A673 (cell line): ENCODE measurements at regions not wholly inside any gene's neighbourhood (a gene's known extent, or its start where the extent isn't known, plus 50 kb on each side); places are given as distances from the start of the nearest gene placed in this dataset.

Source experiments
- BruUV-seq: library from RNA; stranded (reverse); fragments of 400-500 nt; replicated peaks from 2 replicates; lab custom pipeline; 2021; lab: Mats Ljungman, UMichigan
- CTCF ChIA-PET: fragments of 300-600 bp; sonication (Branson Sonifier 250); formaldehyde crosslinking; loops from one replicate; lab custom pipeline; 2022; ENCODE audit warnings: antibody characterized with exemption; lab: Charles Lee
- POLR2A ChIA-PET: fragments of 300-600 bp; sonication (Branson Sonifier 250); formaldehyde crosslinking; loops from one replicate; lab custom pipeline; 2022; ENCODE audit warnings: antibody characterized with exemption; ENCODE audit not compliant: low non-redundant PET; lab: Charles Lee
- DNase-seq: peaks from one replicate; pipeline ENCODE4 v3.0.0-alpha.2; 2015; ENCODE audit warnings: low spot score
- H3K27ac ChIP-seq: fragments of 200-600 bp; sonication (generic); 2 replicates; pipeline ENCODE4 v1.5.1; 2016; ENCODE audit warnings: mixed run types, low read depth, mild to moderate bottlenecking, mixed read lengths, antibody characterized with exemption, low read length; ENCODE audit not compliant: poor library complexity, severe bottlenecking
- H3K27me3 ChIP-seq: fragments of 200-600 bp; sonication (generic); replicated peaks from 2 replicates; pipeline ENCODE4 v1.6.1; 2017; ENCODE audit warnings: mixed run types, low read depth, mild to moderate bottlenecking, mixed read lengths, antibody characterized with exemption, low read length; ENCODE audit not compliant: insufficient read depth, poor library complexity
- H3K36me3 ChIP-seq: fragments of 200-600 bp; sonication (generic); 2 replicates; pipeline ENCODE4 v1.6.1; 2016; ENCODE audit warnings: mixed run types, mild to moderate bottlenecking, mixed read lengths, antibody characterized with exemption, low read length; ENCODE audit not compliant: insufficient read depth, poor library complexity, severe bottlenecking
- H3K4me1 ChIP-seq: fragments of 200-600 bp; sonication (generic); 2 replicates; pipeline ENCODE4 v1.6.1; 2017; ENCODE audit warnings: mixed run types, mild to moderate bottlenecking, mixed read lengths, antibody characterized with exemption, low read length; ENCODE audit not compliant: insufficient read depth, poor library complexity, severe bottlenecking
- H3K4me3 ChIP-seq: fragments of 200-600 bp; sonication (generic); 2 replicates; pipeline ENCODE4 v1.5.1; 2016; ENCODE audit warnings: low read depth, mixed run types, mild to moderate bottlenecking, mixed read lengths, low read length; ENCODE audit not compliant: poor library complexity, severe bottlenecking
- H3K9me3 ChIP-seq: fragments of 200-600 bp; sonication (generic); 2 replicates; pipeline ENCODE4 v1.6.1; 2016; ENCODE audit warnings: mixed run types, low read depth, mild to moderate bottlenecking, mixed read lengths, antibody characterized with exemption, low read length; ENCODE audit not compliant: poor library complexity, severe bottlenecking
- EZH2 ChIP-seq: fragments of 200-600 bp; sonication (generic); IDR thresholded peaks from 2 replicates; pipeline ENCODE4 v1.6.1; 2017; ENCODE audit warnings: borderline replicate concordance, low read depth, mild to moderate bottlenecking, mixed read lengths, antibody characterized with exemption, low read length; ENCODE audit not compliant: poor library complexity, severe bottlenecking
- intact Hi-C: fragments of 100-400 bp; cut with micrococcal nuclease; formaldehyde crosslinking; loops from one replicate; pipeline ENCODE4 v1.10.0; 2022; ENCODE audit not compliant: unreplicated experiment
- TF ChIP-seq, protein P1 (sequence below): fragments of 300-800, 200-600 bp; sonication (generic); conservative IDR thresholded peaks from 2 replicates; pipeline ENCODE4 v1.5.1; 2017; ENCODE audit warnings: low read depth, mild to moderate bottlenecking, antibody characterized with exemption, low read length, moderate library complexity, mixed read lengths

DNA sequence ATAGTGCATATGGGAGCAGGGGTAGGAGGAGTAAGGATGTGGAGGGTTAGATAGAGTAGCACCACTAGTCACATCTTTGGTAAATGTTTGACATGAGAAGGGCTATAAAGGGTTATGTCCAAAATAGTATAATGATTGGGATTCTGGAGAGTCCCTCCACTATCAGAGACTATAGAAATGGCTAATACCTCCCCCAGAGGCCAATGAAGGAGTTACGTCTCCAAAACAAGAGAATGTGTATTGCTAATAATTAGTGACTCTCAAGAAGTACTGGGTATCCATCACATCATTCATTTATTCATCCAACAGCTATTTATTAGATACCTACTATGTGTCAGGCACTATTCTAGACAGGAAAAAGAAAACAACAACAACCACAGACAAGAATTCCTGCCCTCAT, 203.7 kb upstream of the UMPS start:
- intact Hi-C loops, result no loop called here
- H3K4me1 ChIP-seq, result no peaks in the 10 kb centered on the region
- TF ChIP-seq EZH2, result no peak
- TF ChIP-seq, protein P1, sequence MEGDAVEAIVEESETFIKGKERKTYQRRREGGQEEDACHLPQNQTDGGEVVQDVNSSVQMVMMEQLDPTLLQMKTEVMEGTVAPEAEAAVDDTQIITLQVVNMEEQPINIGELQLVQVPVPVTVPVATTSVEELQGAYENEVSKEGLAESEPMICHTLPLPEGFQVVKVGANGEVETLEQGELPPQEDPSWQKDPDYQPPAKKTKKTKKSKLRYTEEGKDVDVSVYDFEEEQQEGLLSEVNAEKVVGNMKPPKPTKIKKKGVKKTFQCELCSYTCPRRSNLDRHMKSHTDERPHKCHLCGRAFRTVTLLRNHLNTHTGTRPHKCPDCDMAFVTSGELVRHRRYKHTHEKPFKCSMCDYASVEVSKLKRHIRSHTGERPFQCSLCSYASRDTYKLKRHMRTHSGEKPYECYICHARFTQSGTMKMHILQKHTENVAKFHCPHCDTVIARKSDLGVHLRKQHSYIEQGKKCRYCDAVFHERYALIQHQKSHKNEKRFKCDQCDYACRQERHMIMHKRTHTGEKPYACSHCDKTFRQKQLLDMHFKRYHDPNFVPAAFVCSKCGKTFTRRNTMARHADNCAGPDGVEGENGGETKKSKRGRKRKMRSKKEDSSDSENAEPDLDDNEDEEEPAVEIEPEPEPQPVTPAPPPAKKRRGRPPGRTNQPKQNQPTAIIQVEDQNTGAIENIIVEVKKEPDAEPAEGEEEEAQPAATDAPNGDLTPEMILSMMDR, result peak; percentile 39; the same call in 1 of the 2 replicates
- no peak overlapping the region for H3K27ac ChIP-seq
- DNase-seq, result peak; percentile 26
- H3K27me3 ChIP-seq, result no peaks in the 10 kb centered on the region
- no peaks in the 10 kb centered on the region for H3K36me3 ChIP-seq
- BruUV-seq, result no TSS peak
- ChIA-PET POLR2A (no interaction called here), CTCF (no interaction called here)
- no peak overlapping the region for H3K4me3 ChIP-seq
- no peaks in the 10 kb centered on the region for H3K9me3 ChIP-seq

DNA sequence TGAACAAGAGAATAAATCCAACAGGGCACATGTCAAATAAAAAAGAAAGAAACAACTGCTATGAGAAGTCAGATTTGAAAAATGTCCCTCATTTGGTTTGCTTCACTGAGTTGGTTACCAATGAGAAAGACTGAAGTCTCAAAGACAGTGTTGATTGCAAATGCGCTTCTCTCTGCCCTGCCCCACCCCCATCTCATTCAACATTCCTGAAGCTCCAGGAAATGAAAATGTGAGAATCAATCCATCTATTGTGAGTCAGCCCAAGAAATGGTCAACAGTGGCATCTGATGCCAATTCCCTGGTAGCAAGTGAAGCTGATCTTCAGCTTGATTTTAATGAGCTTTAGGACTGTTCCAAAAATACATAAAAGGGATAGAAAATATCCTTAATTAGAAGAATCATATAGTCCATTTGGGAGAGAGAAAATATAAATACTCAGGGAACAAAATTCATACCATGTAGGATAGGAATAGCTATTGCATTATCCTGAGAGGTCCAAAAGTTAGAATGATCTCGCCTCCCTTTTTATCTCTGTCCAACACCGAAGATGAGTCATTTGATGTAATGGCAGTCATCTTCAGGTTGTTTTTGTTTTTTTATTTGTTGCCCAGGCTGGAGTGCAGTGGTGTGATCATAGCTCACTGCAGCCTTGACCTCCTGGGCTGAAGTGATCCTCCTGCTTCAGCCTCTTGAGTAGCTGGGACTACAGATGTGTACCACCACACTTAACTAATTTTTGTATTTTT, 200.3 kb upstream of the UMPS start:
- no peak overlapping the region for H3K27ac ChIP-seq
- CTCF ChIA-PET, result no interaction called here
- BruUV-seq, result no TSS peak
- H3K36me3 ChIP-seq, result no peaks in the 10 kb centered on the region
- POLR2A ChIA-PET, result no interaction called here
- TF ChIP-seq, protein P1, result no peak
- no peak for TF ChIP-seq EZH2
- peak; percentile 35 for DNase-seq
- H3K27me3 ChIP-seq, result no peaks in the 10 kb centered on the region
- H3K4me1 ChIP-seq, result no peaks in the 10 kb centered on the region
- H3K9me3 ChIP-seq, result no peaks in the 10 kb centered on the region
- intact Hi-C loops, result no loop called here
- no peak overlapping the region for H3K4me3 ChIP-seq

DNA sequence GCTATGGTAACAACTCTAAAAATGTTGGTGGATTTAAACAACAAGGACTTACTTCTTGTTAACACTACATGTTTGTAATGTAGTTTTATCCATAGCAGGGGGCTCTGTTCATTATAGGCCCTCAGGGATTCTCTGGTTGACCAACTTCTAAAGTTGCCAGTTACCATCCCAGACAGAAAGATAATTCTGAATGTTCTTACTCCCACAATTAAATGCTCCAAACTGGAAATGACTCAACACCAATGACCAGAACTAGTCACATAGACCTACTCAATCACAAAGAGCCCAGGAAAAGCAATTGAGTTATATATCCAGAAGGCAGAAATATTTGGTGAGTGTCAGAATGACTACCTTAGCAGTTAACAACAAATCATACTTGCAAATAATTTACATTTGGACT, 199.3 kb upstream of the UMPS start:
- ChIA-PET CTCF (no interaction called here), POLR2A (no interaction called here)
- Histone ChIP-seq H3K9me3 (no peaks in the 10 kb centered on the region), H3K27me3 (no peaks in the 10 kb centered on the region), H3K4me3 (no peak overlapping the region), H3K27ac (no peak overlapping the region), H3K4me1 (no peaks in the 10 kb centered on the region), H3K36me3 (no peaks in the 10 kb centered on the region)
- BruUV-seq, result no TSS peak
- DNase-seq, result no peak
- TF ChIP-seq, protein P1, result no peak
- no peak for TF ChIP-seq EZH2
- intact Hi-C loops, result no loop called here
